Ovary (tissue), 3 donors: ENCODE measurements at regions not wholly inside any gene's neighbourhood (a gene's known extent, or its start where the extent isn't known, plus 50 kb on each side); places are given as distances from the start of the nearest gene placed in this dataset.

Source experiments
- CTCF ChIP-seq, 3 donors: fragments of 450-650 bp in 2 of 3; fragments of 200-600 bp in 1 of 3; IDR thresholded peaks; one replicate each; pipeline versions ENCODE4 v1.5.1 to v1.8.0; 2016 to 2022; ENCODE audit warnings: antibody characterized with exemption in 3 of 3, mild to moderate bottlenecking in 1 of 3
- EP300 ChIP-seq: sonication (generic); formaldehyde crosslinking; IDR thresholded peaks from one replicate; pipeline ENCODE4 v1.6.1; 2017; ENCODE audit warnings: antibody characterized with exemption
- POLR2A ChIP-seq: fragments of 450-650 bp; IDR thresholded peaks from one replicate; pipeline ENCODE4 v1.6.1; 2017; ENCODE audit warnings: antibody characterized with exemption, mild to moderate bottlenecking, moderate library complexity
- donor health status: DM: no; HTN: no; CAD: no.

- TF ChIP-seq EP300 = no peak
- TF ChIP-seq CTCF (IDR thresholded peaks at IDR 0.05) = no peak
- TF ChIP-seq POLR2A = no peak
Observed at GRCh38 chr10:3584926-3585784, 199.9 kb downstream of the KLF6 start.
